CD14-positive monocyte (primary cell): ENCODE measurements at regions not wholly inside any gene's neighbourhood (a gene's known extent, or its start where the extent isn't known, plus 50 kb on each side); places are given as distances from the start of the nearest gene placed in this dataset.

ENCODE experiments used
- DNase-seq, 3 donors: peaks; one replicate each; pipeline ENCODE4 v3.0.0-alpha.2; 2011 to 2022
- H2AFZ ChIP-seq: 2 replicates; pipeline ENCODE4 v1.6.0; 2012; ENCODE audit warnings: mild to moderate bottlenecking, low read depth, low read length, inconsistent platforms; ENCODE audit not compliant: insufficient read depth, poor library complexity, severe bottlenecking
- H3K27ac ChIP-seq, 2 donors: 1 replicate in 1 of 2; 2 replicates in 1 of 2; pipeline ENCODE4 v1.5.1; 2012 to 2013; ENCODE audit warnings: low read length in 2 of 2, control low read depth in 1 of 2, inconsistent platforms in 1 of 2, low read depth in 1 of 2, mild to moderate bottlenecking in 1 of 2
- H3K27me3 ChIP-seq, 2 donors: one replicate each; pipeline versions ENCODE4 v1.6.0 to v1.6.1; 2011 to 2013; ENCODE audit warnings: low read length in 2 of 2; ENCODE audit not compliant: control insufficient read depth in 2 of 2, insufficient read depth in 2 of 2
- H3K36me3 ChIP-seq, 2 donors: replicated peaks in 1 of 2; 1 replicate in 1 of 2; 2 replicates in 1 of 2; pipeline versions ENCODE4 v1.5.1 to v1.6.1; 2012 to 2013; ENCODE audit warnings: low read length in 2 of 2, control low read depth in 1 of 2, inconsistent platforms in 1 of 2, mild to moderate bottlenecking in 1 of 2; ENCODE audit not compliant: insufficient read depth in 2 of 2, control insufficient read depth in 1 of 2
- H3K4me1 ChIP-seq, 2 donors: 1 replicate in 1 of 2; 2 replicates in 1 of 2; pipeline versions ENCODE4 v1.5.1 to v1.6.1; 2012 to 2013; ENCODE audit warnings: low read length in 2 of 2, control low read depth in 1 of 2, inconsistent platforms in 1 of 2, mild to moderate bottlenecking in 1 of 2, moderate library complexity in 1 of 2; ENCODE audit not compliant: insufficient read depth in 2 of 2, control insufficient read depth in 1 of 2
- H3K4me2 ChIP-seq: replicated peaks from 2 replicates; pipeline ENCODE3; 2012; ENCODE audit warnings: low read length, moderate library complexity, mild to moderate bottlenecking; ENCODE audit not compliant: poor library complexity, severe bottlenecking; ENCODE audit errors: extremely low read depth
- H3K4me3 ChIP-seq, 3 experiments: fragments of 200-600 bp in 1 of 3; sonication (generic) in 1 of 3; replicated peaks in 1 of 3; 1 replicate in 2 of 3; 2 replicates in 1 of 3; pipeline ENCODE4 v1.5.1; 2011 to 2013; ENCODE audit warnings: low read length in 3 of 3, mild to moderate bottlenecking in 3 of 3, control low read depth in 2 of 3, low read depth in 2 of 3, inconsistent platforms in 1 of 3, moderate library complexity in 1 of 3
- H3K79me2 ChIP-seq: 2 replicates; pipeline ENCODE4 v1.6.0; 2012; ENCODE audit warnings: mild to moderate bottlenecking, control low read depth, inconsistent platforms, low read length, moderate library complexity; ENCODE audit not compliant: insufficient read depth
- H3K9ac ChIP-seq: 2 replicates; pipeline ENCODE4 v1.6.0; 2017; ENCODE audit warnings: low read length, mild to moderate bottlenecking; ENCODE audit not compliant: insufficient read depth, poor library complexity, severe bottlenecking
- H3K9me3 ChIP-seq, 2 donors: replicated peaks in 1 of 2; 1 replicate in 1 of 2; 2 replicates in 1 of 2; pipeline versions ENCODE4 v1.5.1 to v1.6.1; 2012 to 2013; ENCODE audit warnings: low read length in 2 of 2, control low read depth in 1 of 2; ENCODE audit not compliant: control insufficient read depth in 1 of 2, insufficient read depth in 1 of 2
- H4K20me1 ChIP-seq: 2 replicates; pipeline ENCODE4 v1.6.0; 2012; ENCODE audit warnings: mild to moderate bottlenecking, low read length, control low read depth, moderate library complexity; ENCODE audit not compliant: insufficient read depth
- H3K27ac Mint-ChIP-seq, 7 donors: one replicate each; pipeline ENCODE4 v1.8.0; 2020; ENCODE audit warnings: mild to moderate bottlenecking in 7 of 7, mixed read lengths in 7 of 7, moderate library complexity in 6 of 7, inconsistent platforms in 2 of 7
- H3K27me3 Mint-ChIP-seq, 3 donors: one replicate each; pipeline ENCODE4 v1.8.0; 2021 to 2022; ENCODE audit warnings: low read depth in 3 of 3, mild to moderate bottlenecking in 3 of 3, mixed read lengths in 3 of 3, moderate library complexity in 3 of 3, inconsistent platforms in 1 of 3
- H3K36me3 Mint-ChIP-seq, 2 donors: one replicate each; pipeline ENCODE4 v1.8.0; 2020; ENCODE audit warnings: mixed read lengths in 2 of 2, inconsistent platforms in 1 of 2, mild to moderate bottlenecking in 1 of 2
- H3K4me1 Mint-ChIP-seq: one replicate; pipeline ENCODE4 v1.8.0; 2020; ENCODE audit warnings: mild to moderate bottlenecking, mixed read lengths
- H3K4me3 Mint-ChIP-seq, 2 donors: one replicate each; pipeline ENCODE4 v1.8.0; 2020; ENCODE audit warnings: mild to moderate bottlenecking in 2 of 2, mixed read lengths in 2 of 2, moderate library complexity in 1 of 2
- H3K9me3 Mint-ChIP-seq, 7 donors: one replicate each; pipeline ENCODE4 v1.8.0; 2020 to 2022; ENCODE audit warnings: mixed read lengths in 7 of 7, mild to moderate bottlenecking in 6 of 7, moderate library complexity in 6 of 7, inconsistent platforms in 2 of 7
- CTCF ChIP-seq: fragments of 200-600 bp; IDR thresholded peaks from one replicate; pipeline ENCODE4 v1.8.0; 2022; ENCODE audit warnings: antibody characterized with exemption, mild to moderate bottlenecking
- WGBS: methylation state at CpG from one replicate; pipeline ENCODE4 v1.1.5; 2013; ENCODE audit warnings: missing lambda C conversion rate; ENCODE audit not compliant: insufficient coverage; 5-methylcytosine and 5-hydroxymethylcytosine counted together
- intact Hi-C, 2 donors: fragments of 100-400 bp; cut with micrococcal nuclease; formaldehyde crosslinking; loops; one replicate each; pipeline versions ENCODE4 v1.15.0 to v1.15.1; 2023

GRCh38 chr6:97915537-97915936 is 632.5 kb upstream of the MMS22L start:
- TF ChIP-seq CTCF, result no peak
- H3K27me3 Mint-ChIP-seq, result peaks cover 0 to 2% (median 0%) of the 10 kb centered on the region in 3 donors
- Histone ChIP-seq H3K27ac (no peak overlapping the region), H3K36me3 (no peaks in the 10 kb centered on the region), H3K9ac (no peak overlapping the region), H3K4me3 (no peak overlapping the region), H3K4me1 (no peaks in the 10 kb centered on the region), H4K20me1 (no peaks in the 10 kb centered on the region), H3K9me3 (no peaks in the 10 kb centered on the region), H3K27me3 (no peaks in the 10 kb centered on the region), H2AFZ (no peak overlapping the region), H3K79me2 (no peaks in the 10 kb centered on the region), H3K4me2 (no peak overlapping the region)
- intact Hi-C loops, result no loop called here
- no peak overlapping the region for H3K4me3 Mint-ChIP-seq
- DNase-seq, result no peak
- H3K36me3 Mint-ChIP-seq, result no peaks in the 10 kb centered on the region
- 100% methylated on average over 1 of the region's 2 CpGs for WGBS
- H3K4me1 Mint-ChIP-seq, result no peaks in the 10 kb centered on the region
- peaks cover 0 to 2% (median 0%) of the 10 kb centered on the region in 7 donors for H3K9me3 Mint-ChIP-seq
- no peak overlapping the region for H3K27ac Mint-ChIP-seq

- no peaks in the 10 kb centered on the region for H3K9me3 ChIP-seq
- H3K36me3 Mint-ChIP-seq, result no peaks in the 10 kb centered on the region
- H2AFZ ChIP-seq, result no peak overlapping the region
- WGBS, result 100% methylated on average over 1 of the region's 1 CpG
- no peak overlapping the region for H3K9ac ChIP-seq
- H3K27ac ChIP-seq, result no peak overlapping the region
- H3K27me3 ChIP-seq, result no peaks in the 10 kb centered on the region
- H3K4me3 ChIP-seq, result no peak overlapping the region
- no peak overlapping the region for H3K27ac Mint-ChIP-seq
- no peak for TF ChIP-seq CTCF
- no peaks in the 10 kb centered on the region for H3K9me3 Mint-ChIP-seq
- no peaks in the 10 kb centered on the region for H3K4me1 Mint-ChIP-seq
- H3K4me1 ChIP-seq, result no peaks in the 10 kb centered on the region
- H4K20me1 ChIP-seq, result no peaks in the 10 kb centered on the region
- peaks cover 0 to 2% (median 0%) of the 10 kb centered on the region in 3 donors for H3K27me3 Mint-ChIP-seq
- no peaks in the 10 kb centered on the region for H3K79me2 ChIP-seq
- no peak overlapping the region for H3K4me3 Mint-ChIP-seq
- H3K4me2 ChIP-seq, result no peak overlapping the region
- no peak for DNase-seq
- no peaks in the 10 kb centered on the region for H3K36me3 ChIP-seq
- intact Hi-C loops, result no loop called here
These were observed 634.4 kb upstream of the MMS22L start for GRCh38 chr6:97917369-97917768.
